HepG2 (cell line): ENCODE measurements at regions not wholly inside any gene's neighbourhood (a gene's known extent, or its start where the extent isn't known, plus 50 kb on each side); places are given as distances from the start of the nearest gene placed in this dataset.

ENCODE experiments used
- ATAC-seq: fragments of 200-7000 bp; cut with Tn5 transposase; 3 replicates; pipeline ENCODE4 v1.9.1; 2020; ENCODE audit warnings: mild to moderate bottlenecking, moderate library complexity
- BruUV-seq: library from RNA; stranded (reverse); fragments of 400-500 nt; replicated peaks from 2 replicates; lab custom pipeline; 2021; lab: Mats Ljungman, UMichigan
- CTCF ChIA-PET: fragments of 300-600 bp; formaldehyde crosslinking; extraction: SDS; loops from one replicate; lab custom pipeline; 2021; ENCODE audit warnings: low total read pairs, inconsistent platforms, low intra/inter-chr PET ratio; lab: Yijun Ruan, JAX
- POLR2A ChIA-PET: fragments of 350-600 bp; sonication (Branson Sonifier 250); formaldehyde crosslinking; loops from one replicate; lab custom pipeline; 2020; ENCODE audit warnings: antibody characterized with exemption, inconsistent platforms; lab: Yijun Ruan, JAX
- DNase-seq: peaks from one replicate; pipeline ENCODE4 v3.0.0-alpha.2; 2015; ENCODE audit warnings: low spot score
- FAIRE-seq: peaks from 3 replicates; lab custom pipeline; 2011; peaks lifted over from hg19 to GRCh38; lab: Jason Lieb, UNC
- H2AFZ ChIP-seq: one replicate; pipeline ENCODE4 v1.6.1; 2011; ENCODE audit warnings: low read length, inconsistent platforms
- H3K27ac ChIP-seq: fragments of 300-600 bp; 3 replicates; pipeline ENCODE4 v1.8.0; 2011; ENCODE audit warnings: mixed run types, mild to moderate bottlenecking, mixed read lengths, low read length, inconsistent platforms; ENCODE audit not compliant: insufficient read depth; ENCODE audit errors: extremely low read length
- H3K27me3 ChIP-seq, 2 experiments: fragments of 200-600 bp in 1 of 2; 2 replicates in 1 of 2; 3 replicates in 1 of 2; pipeline versions ENCODE4 v1.6.0 to v1.8.0; 2011; ENCODE audit warnings: low read length in 2 of 2, mild to moderate bottlenecking in 2 of 2, moderate library complexity in 2 of 2, inconsistent platforms in 1 of 2; ENCODE audit not compliant: insufficient read depth in 2 of 2, control insufficient read depth in 1 of 2
- H3K36me3 ChIP-seq, 2 experiments: fragments of 200-600 bp in 1 of 2; replicated peaks in 1 of 2; 2 replicates in 1 of 2; 3 replicates in 1 of 2; pipeline versions ENCODE4 v1.5.1 to v1.8.0; 2011; ENCODE audit warnings: low read length in 2 of 2, inconsistent platforms in 1 of 2; ENCODE audit not compliant: insufficient read depth in 2 of 2, control insufficient read depth in 1 of 2
- H3K4me1 ChIP-seq: 2 replicates; pipeline ENCODE4 v1.5.1; 2012; ENCODE audit warnings: low read length, inconsistent platforms; ENCODE audit not compliant: insufficient read depth
- H3K4me2 ChIP-seq: 2 replicates; pipeline ENCODE4 v1.6.0; 2011; ENCODE audit warnings: low read depth, low read length, inconsistent platforms
- H3K4me3 ChIP-seq, 3 experiments: fragments of 200-600 bp in 1 of 3; sonication (generic), shearing (Covaris generic) in 1 of 3; replicated peaks in 1 of 3; 2 replicates each; pipeline ENCODE4 v1.5.1; 2011 to 2016; ENCODE audit warnings: low read length in 3 of 3, inconsistent platforms in 2 of 3, low read depth in 2 of 3, mild to moderate bottlenecking in 2 of 3, control low read depth in 1 of 3, mixed read lengths in 1 of 3; ENCODE audit not compliant: insufficient read depth in 1 of 3
- H3K79me2 ChIP-seq: one replicate; pipeline ENCODE4 v1.6.1; 2011; ENCODE audit warnings: low read length, inconsistent platforms; ENCODE audit not compliant: insufficient read depth
- H3K9ac ChIP-seq: 2 replicates; pipeline ENCODE4 v1.6.0; 2011; ENCODE audit warnings: mild to moderate bottlenecking, low read depth, low read length, inconsistent platforms; ENCODE audit not compliant: insufficient read depth
- H3K9me3 ChIP-seq: 2 replicates; pipeline ENCODE4 v1.5.1; 2012; ENCODE audit warnings: mild to moderate bottlenecking, low read length
- H4K20me1 ChIP-seq: 2 replicates; pipeline ENCODE4 v1.6.0; 2011; ENCODE audit warnings: inconsistent platforms, mild to moderate bottlenecking, low read length, moderate library complexity; ENCODE audit not compliant: insufficient read depth
- HOMEZ ChIP-seq: IDR thresholded peaks from 2 replicates; pipeline ENCODE4 v1.6.1; 2016; ENCODE audit warnings: low read depth
- NCOA2 ChIP-seq: sonication (generic); formaldehyde crosslinking; IDR thresholded peaks from 2 replicates; pipeline ENCODE4 v1.8.0; 2022; ENCODE audit warnings: inconsistent platforms
- NR2C2 ChIP-seq: sonication (generic); formaldehyde crosslinking; IDR thresholded peaks from 2 replicates; pipeline ENCODE4 v1.4.0; 2020; ENCODE audit warnings: missing genetic modification reagents, mild to moderate bottlenecking, moderate library complexity, borderline replicate concordance
- SALL1 ChIP-seq: sonication (generic); formaldehyde crosslinking; IDR thresholded peaks from 2 replicates; pipeline ENCODE4 v1.8.0; 2022; ENCODE audit warnings: mild to moderate bottlenecking, missing genetic modification reagents
- TBX2 ChIP-seq: sonication (generic); formaldehyde crosslinking; IDR thresholded peaks from 2 replicates; pipeline ENCODE4 v1.5.0; 2020; ENCODE audit warnings: missing genetic modification reagents, mild to moderate bottlenecking, borderline replicate concordance
- ZNF510 ChIP-seq: sonication (generic); formaldehyde crosslinking; IDR thresholded peaks from 2 replicates; pipeline ENCODE4 v1.4.0; 2020; ENCODE audit warnings: low read depth, mild to moderate bottlenecking, missing genetic modification reagents
- in situ Hi-C: cut with HindIII; loops from 2 replicates; pipeline ENCODE4 v1.10.0; 2017; ENCODE audit warnings: low pct_unique_long_range_greater_than_20kb; ENCODE audit not compliant: extremely low pct_ligation_motif_present
- intact Hi-C: fragments of 100-400 bp; cut with micrococcal nuclease; formaldehyde crosslinking; loops from one replicate; pipeline ENCODE4 v1.10.0; 2022; ENCODE audit not compliant: unreplicated experiment
- TF ChIP-seq, protein P1 (sequence below): sonication (generic); formaldehyde crosslinking; IDR thresholded peaks from 2 replicates; pipeline ENCODE4 v1.4.0; 2020; ENCODE audit warnings: missing genetic modification reagents

DNA sequence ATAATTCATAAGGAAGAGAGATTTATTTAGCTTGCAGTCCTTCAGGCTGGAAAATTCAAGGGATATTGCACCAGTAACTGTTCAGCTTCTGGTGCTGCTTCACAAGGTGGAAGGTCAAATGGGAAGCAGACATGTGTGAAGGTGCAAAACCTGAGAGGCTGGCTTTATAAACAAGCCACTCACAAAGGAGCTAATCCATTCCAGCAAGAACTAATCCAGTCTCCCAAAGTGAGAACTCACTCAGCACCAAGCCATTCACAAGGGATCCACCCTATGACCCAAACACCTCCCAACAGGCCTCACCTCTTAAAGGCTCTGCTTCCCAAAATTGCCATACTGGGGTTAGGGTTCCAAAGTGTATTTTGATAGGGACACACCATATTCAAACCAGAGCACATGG is 1018.4 kb upstream of the ACVR2A start:
- ChIA-PET CTCF (no interaction called here), POLR2A (no interaction called here)
- Histone ChIP-seq H3K9ac (no peak overlapping the region), H3K27ac (no peak overlapping the region), H2AFZ (no peak overlapping the region), H3K27me3 (no peaks in the 10 kb centered on the region), H3K79me2 (no peaks in the 10 kb centered on the region), H4K20me1 (no peaks in the 10 kb centered on the region), H3K4me2 (no peak overlapping the region), H3K36me3 (no peaks in the 10 kb centered on the region), H3K4me3 (no peak overlapping the region), H3K4me1 (no peaks in the 10 kb centered on the region), H3K9me3 (no peaks in the 10 kb centered on the region)
- no TSS peak for BruUV-seq
- FAIRE-seq (no peak), ATAC-seq (no peak), DNase-seq (no peak)
- in situ Hi-C loops (no loop called here), intact Hi-C loops (no loop called here)
- TF ChIP-seq SALL1 (CRISPR knock-in tag) = no peak
- TF ChIP-seq NCOA2 (CRISPR knock-in tag) = no peak
- TF ChIP-seq NR2C2 = no peak
- TF ChIP-seq ZNF510 (CRISPR knock-in tag) = no peak
- TF ChIP-seq, protein P1, sequence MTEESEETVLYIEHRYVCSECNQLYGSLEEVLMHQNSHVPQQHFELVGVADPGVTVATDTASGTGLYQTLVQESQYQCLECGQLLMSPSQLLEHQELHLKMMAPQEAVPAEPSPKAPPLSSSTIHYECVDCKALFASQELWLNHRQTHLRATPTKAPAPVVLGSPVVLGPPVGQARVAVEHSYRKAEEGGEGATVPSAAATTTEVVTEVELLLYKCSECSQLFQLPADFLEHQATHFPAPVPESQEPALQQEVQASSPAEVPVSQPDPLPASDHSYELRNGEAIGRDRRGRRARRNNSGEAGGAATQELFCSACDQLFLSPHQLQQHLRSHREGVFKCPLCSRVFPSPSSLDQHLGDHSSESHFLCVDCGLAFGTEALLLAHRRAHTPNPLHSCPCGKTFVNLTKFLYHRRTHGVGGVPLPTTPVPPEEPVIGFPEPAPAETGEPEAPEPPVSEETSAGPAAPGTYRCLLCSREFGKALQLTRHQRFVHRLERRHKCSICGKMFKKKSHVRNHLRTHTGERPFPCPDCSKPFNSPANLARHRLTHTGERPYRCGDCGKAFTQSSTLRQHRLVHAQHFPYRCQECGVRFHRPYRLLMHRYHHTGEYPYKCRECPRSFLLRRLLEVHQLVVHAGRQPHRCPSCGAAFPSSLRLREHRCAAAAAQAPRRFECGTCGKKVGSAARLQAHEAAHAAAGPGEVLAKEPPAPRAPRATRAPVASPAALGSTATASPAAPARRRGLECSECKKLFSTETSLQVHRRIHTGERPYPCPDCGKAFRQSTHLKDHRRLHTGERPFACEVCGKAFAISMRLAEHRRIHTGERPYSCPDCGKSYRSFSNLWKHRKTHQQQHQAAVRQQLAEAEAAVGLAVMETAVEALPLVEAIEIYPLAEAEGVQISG = no peak
- no peak for TF ChIP-seq TBX2 (CRISPR knock-in tag)
- TF ChIP-seq HOMEZ (CRISPR knock-in tag) = no peak
